HEK293 (cell line): ENCODE measurements at regions not wholly inside any gene's neighbourhood (a gene's known extent, or its start where the extent isn't known, plus 50 kb on each side); places are given as distances from the start of the nearest gene placed in this dataset.

ENCODE experiments used
- CTCF ChIA-PET: fragments of 350-600 bp; formaldehyde crosslinking; extraction: SDS; loops from one replicate; lab custom pipeline; 2021; ENCODE audit warnings: antibody characterized with exemption; lab: Yijun Ruan, JAX
- POLR2A ChIA-PET: fragments of 300-600 bp; formaldehyde crosslinking; extraction: SDS; loops from one replicate; lab custom pipeline; 2020; ENCODE audit warnings: antibody characterized with exemption, inconsistent platforms; lab: Yijun Ruan, JAX
- H3K27ac ChIP-seq: fragments of 200-500 bp; sonication (Bioruptor generic); 2 replicates; pipeline ENCODE4 v1.5.1; 2014; ENCODE audit warnings: low read depth, low read length, control low read depth, inconsistent platforms; ENCODE audit errors: extremely low read depth
- H3K36me3 ChIP-seq, 2 experiments: fragments of 200-500 bp in 1 of 2; sonication (Bioruptor generic) in 1 of 2; 1 replicate in 1 of 2; 2 replicates in 1 of 2; pipeline ENCODE4 v1.5.1; 2014 to 2017; ENCODE audit warnings: inconsistent platforms in 2 of 2, low read length in 2 of 2; ENCODE audit not compliant: control insufficient read depth in 2 of 2, insufficient read depth in 1 of 2
- H3K4me1 ChIP-seq: fragments of 200-500 bp; sonication (Bioruptor generic); 2 replicates; pipeline ENCODE4 v1.5.1; 2014; ENCODE audit warnings: mild to moderate bottlenecking, low read length, inconsistent platforms; ENCODE audit not compliant: control insufficient read depth, insufficient read depth
- H3K4me3 ChIP-seq: 2 replicates; pipeline ENCODE4 v1.5.1; 2011; ENCODE audit warnings: low read depth, mild to moderate bottlenecking, control low read depth, low read length, moderate library complexity
- H3K9me3 ChIP-seq: fragments of 200-500 bp; sonication (Bioruptor generic); 2 replicates; pipeline ENCODE4 v1.5.1; 2014; ENCODE audit warnings: low read depth, low read length, inconsistent platforms; ENCODE audit not compliant: control insufficient read depth, insufficient read depth
- ATF2 ChIP-seq: fragments of 450-650 bp; formaldehyde crosslinking; IDR thresholded peaks from 2 replicates; pipeline ENCODE4 v1.5.1; 2016; ENCODE audit warnings: missing biosample characterization, missing genetic modification characterization, low read depth
- GLI2 ChIP-seq: fragments of 450-650 bp; formaldehyde crosslinking; IDR thresholded peaks from 2 replicates; pipeline ENCODE4; 2017; ENCODE audit warnings: missing biosample characterization, missing genetic modification characterization, low read depth, borderline replicate concordance
- KLF16 ChIP-seq: fragments of 450-650 bp; formaldehyde crosslinking; IDR thresholded peaks from 2 replicates; pipeline ENCODE4 v1.5.1; 2017; ENCODE audit warnings: missing biosample characterization, missing genetic modification characterization
- PRDM4 ChIP-seq: fragments of 450-650 bp; formaldehyde crosslinking; IDR thresholded peaks from 2 replicates; pipeline ENCODE4 v1.5.1; 2017; ENCODE audit warnings: missing biosample characterization, missing genetic modification characterization
- YY1 ChIP-seq: fragments of 450-650 bp; formaldehyde crosslinking; IDR thresholded peaks from 2 replicates; pipeline ENCODE4 v1.5.1; 2018; ENCODE audit warnings: missing biosample characterization, missing genetic modification characterization
- YY2 ChIP-seq: fragments of 450-650 bp; formaldehyde crosslinking; IDR thresholded peaks from 2 replicates; pipeline ENCODE4 v1.5.1; 2016; ENCODE audit warnings: missing biosample characterization, missing genetic modification characterization
- ZBTB1 ChIP-seq: fragments of 450-650 bp; formaldehyde crosslinking; IDR thresholded peaks from 2 replicates; pipeline ENCODE4 v1.5.1; 2016; ENCODE audit warnings: missing biosample characterization, missing genetic modification characterization
- ZFP37 ChIP-seq: fragments of 450-650 bp; formaldehyde crosslinking; IDR thresholded peaks from 2 replicates; pipeline ENCODE4 v1.5.1; 2016; ENCODE audit warnings: missing biosample characterization, missing genetic modification characterization
- ZNF132 ChIP-seq: fragments of 450-650 bp; formaldehyde crosslinking; IDR thresholded peaks from 2 replicates; pipeline ENCODE4 v1.5.1; 2017; ENCODE audit warnings: missing biosample characterization, missing genetic modification characterization, borderline replicate concordance
- ZNF221 ChIP-seq: fragments of 450-650 bp; formaldehyde crosslinking; IDR thresholded peaks from 2 replicates; pipeline ENCODE4 v1.5.1; 2017; ENCODE audit warnings: missing biosample characterization, missing genetic modification characterization, borderline replicate concordance
- ZNF354C ChIP-seq: fragments of 450-650 bp; formaldehyde crosslinking; IDR thresholded peaks from 2 replicates; pipeline ENCODE4 v1.5.1; 2016; ENCODE audit warnings: missing biosample characterization, missing genetic modification characterization, low read depth, borderline replicate concordance
- ZNF37A ChIP-seq: fragments of 450-650 bp; IDR thresholded peaks from 2 replicates; pipeline ENCODE4 v1.5.1; 2018; ENCODE audit warnings: missing biosample characterization, missing genetic modification characterization
- ZNF394 ChIP-seq: fragments of 450-650 bp; formaldehyde crosslinking; IDR thresholded peaks from 2 replicates; pipeline ENCODE4 v1.5.1; 2016; ENCODE audit warnings: missing biosample characterization, missing genetic modification characterization, mild to moderate bottlenecking, moderate library complexity, borderline replicate concordance
- ZNF510 ChIP-seq: fragments of 450-650 bp; formaldehyde crosslinking; IDR thresholded peaks from 2 replicates; pipeline ENCODE4 v1.5.1; 2018; ENCODE audit warnings: mild to moderate bottlenecking, missing genetic modification characterization, missing biosample characterization; ENCODE audit not compliant: insufficient replicate concordance
- ZNF544 ChIP-seq: fragments of 450-650 bp; formaldehyde crosslinking; IDR thresholded peaks from 2 replicates; pipeline ENCODE4 v1.5.0; 2017; ENCODE audit warnings: missing biosample characterization, missing genetic modification characterization
- ZNF555 ChIP-seq: fragments of 450-650 bp; formaldehyde crosslinking; conservative IDR thresholded peaks from 2 replicates; pipeline ENCODE4 v1.5.1; 2017; ENCODE audit warnings: missing biosample characterization, mild to moderate bottlenecking, missing genetic modification characterization, inconsistent platforms
- ZNF560 ChIP-seq: fragments of 450-650 bp; formaldehyde crosslinking; IDR thresholded peaks from 2 replicates; pipeline ENCODE4 v1.5.1; 2017; ENCODE audit warnings: missing biosample characterization, missing genetic modification characterization, borderline replicate concordance
- ZNF585B ChIP-seq: fragments of 450-650 bp; formaldehyde crosslinking; IDR thresholded peaks from 2 replicates; pipeline ENCODE4 v1.5.1; 2016; ENCODE audit warnings: missing biosample characterization, missing genetic modification characterization
- ZNF623 ChIP-seq: fragments of 450-650 bp; formaldehyde crosslinking; IDR thresholded peaks from 2 replicates; pipeline ENCODE4 v1.5.1; 2016; ENCODE audit warnings: missing biosample characterization, missing genetic modification characterization
- ZNF707 ChIP-seq: fragments of 450-650 bp; formaldehyde crosslinking; IDR thresholded peaks from 2 replicates; pipeline ENCODE4 v1.5.1; 2016; ENCODE audit warnings: missing biosample characterization, missing genetic modification characterization
- ZNF776 ChIP-seq: fragments of 450-650 bp; formaldehyde crosslinking; IDR thresholded peaks from 2 replicates; pipeline ENCODE4 v1.5.0; 2017; ENCODE audit warnings: missing biosample characterization, missing genetic modification characterization, borderline replicate concordance
- ZSCAN16 ChIP-seq: fragments of 450-650 bp; formaldehyde crosslinking; IDR thresholded peaks from 2 replicates; pipeline ENCODE4 v1.5.1; 2016; ENCODE audit warnings: missing biosample characterization, missing genetic modification characterization
- ZSCAN4 ChIP-seq: fragments of 450-650 bp; formaldehyde crosslinking; IDR thresholded peaks from 2 replicates; pipeline ENCODE4 v1.5.1; 2017; ENCODE audit warnings: missing biosample characterization, missing genetic modification characterization
- TF ChIP-seq, protein P1 (sequence below): fragments of 450-650 bp; IDR thresholded peaks from 2 replicates; pipeline ENCODE4 v1.5.1; 2018; ENCODE audit warnings: missing biosample characterization, missing genetic modification characterization

DNA sequence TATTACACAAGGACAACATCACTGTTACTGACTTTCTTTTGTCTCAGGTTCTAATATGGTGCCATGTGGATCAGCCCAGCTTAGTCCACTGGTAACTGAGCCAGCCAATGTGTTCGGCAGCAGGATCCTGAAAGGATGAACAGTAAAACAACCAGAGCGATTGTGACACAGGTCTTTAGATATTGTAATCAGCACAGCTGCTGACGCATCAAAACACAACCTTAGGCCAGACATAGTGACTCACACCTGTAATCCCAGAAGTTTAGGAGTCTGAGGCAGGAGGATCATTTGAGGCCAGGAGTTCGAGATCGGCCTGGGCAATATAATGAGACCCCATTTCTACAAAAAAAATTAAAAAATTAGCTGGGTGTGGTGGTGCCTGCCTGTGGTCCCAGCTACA lies 183.4 kb upstream of the CDH20 start (continued):
- TF ChIP-seq YY1 (tag by site-specific recombination) (no peak), KLF16 (tag by site-specific recombination) (no peak), GLI2 (no peak), ZNF37A (no peak), ZNF221 (tag by site-specific recombination) (no peak), ZBTB1 (tag by site-specific recombination) (no peak)

DNA sequence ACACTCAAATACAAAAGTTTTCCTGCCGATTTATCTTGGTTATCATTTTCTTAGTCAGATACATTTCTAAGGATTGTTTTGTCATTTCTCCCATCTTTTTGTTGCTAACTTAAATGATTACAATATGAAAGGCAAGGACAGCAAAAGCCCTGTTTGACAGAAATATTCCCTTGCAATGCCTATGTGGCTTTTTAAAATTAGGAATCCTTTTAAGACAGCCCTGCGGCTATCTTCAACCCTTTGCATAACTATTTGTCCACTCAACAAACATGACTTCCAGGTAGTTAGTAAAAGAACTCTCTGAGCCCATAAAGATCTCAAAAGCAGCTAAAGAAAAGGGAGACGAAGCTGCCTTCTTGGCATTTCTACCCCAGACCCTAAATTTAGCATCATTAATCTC lies 179.7 kb upstream of the CDH20 start:
- no peaks in the 10 kb centered on the region for H3K9me3 ChIP-seq
- no peak overlapping the region for H3K4me3 ChIP-seq
- H3K27ac ChIP-seq, result no peak overlapping the region
- H3K4me1 ChIP-seq, result no peaks in the 10 kb centered on the region
- CTCF ChIA-PET, result no interaction called here
- POLR2A ChIA-PET, result no interaction called here
- no peak for TF ChIP-seq ZNF776
- TF ChIP-seq ZSCAN16, result no peak
- H3K36me3 ChIP-seq, result no peaks in the 10 kb centered on the region

GRCh38 chr18:61154866-61155265 lies 178.4 kb upstream of the CDH20 start:
- Histone ChIP-seq H3K36me3 (no peaks in the 10 kb centered on the region), H3K27ac (no peak overlapping the region), H3K4me3 (no peak overlapping the region), H3K4me1 (no peaks in the 10 kb centered on the region), H3K9me3 (no peaks in the 10 kb centered on the region)
- ChIA-PET POLR2A (no interaction called here), CTCF (interaction anchor here (0.8 to 1.0 kb wide), 2 partner anchors 37 to 131 kb away, joined by 3 to 4 read pairs; no protein-coding TSS in a partner anchor)
- TF ChIP-seq ZNF585B (tag by site-specific recombination), result no peak
- no peak for TF ChIP-seq ZFP37
- no peak for TF ChIP-seq YY2
- TF ChIP-seq ZNF544 (tag by site-specific recombination), result no peak
- no peak for TF ChIP-seq ZNF37A
- TF ChIP-seq ZNF555 (tag by site-specific recombination), result no peak

GRCh38 chr18:61155586-61155985 lies 177.6 kb upstream of the CDH20 start:
- Histone ChIP-seq H3K27ac (no peak overlapping the region), H3K9me3 (no peaks in the 10 kb centered on the region), H3K4me1 (no peaks in the 10 kb centered on the region), H3K4me3 (no peak overlapping the region), H3K36me3 (no peaks in the 10 kb centered on the region)
- POLR2A ChIA-PET, result no interaction called here
- CTCF ChIA-PET, result interaction anchor here (0.5 to 1.0 kb wide), 3 partner anchors 19 to 130 kb away, joined by 3 to 4 read pairs (median 3); no protein-coding TSS in a partner anchor
- TF ChIP-seq ZNF354C (tag by site-specific recombination) (no peak), ZSCAN4 (tag by site-specific recombination) (no peak), ATF2 (tag by site-specific recombination) (no peak), ZNF394 (no peak), ZNF560 (no peak), ZNF707 (tag by site-specific recombination) (no peak), ZNF623 (tag by site-specific recombination) (no peak), ZNF510 (no peak), ZNF132 (tag by site-specific recombination) (no peak), PRDM4 (tag by site-specific recombination) (no peak)
- TF ChIP-seq, protein P1, sequence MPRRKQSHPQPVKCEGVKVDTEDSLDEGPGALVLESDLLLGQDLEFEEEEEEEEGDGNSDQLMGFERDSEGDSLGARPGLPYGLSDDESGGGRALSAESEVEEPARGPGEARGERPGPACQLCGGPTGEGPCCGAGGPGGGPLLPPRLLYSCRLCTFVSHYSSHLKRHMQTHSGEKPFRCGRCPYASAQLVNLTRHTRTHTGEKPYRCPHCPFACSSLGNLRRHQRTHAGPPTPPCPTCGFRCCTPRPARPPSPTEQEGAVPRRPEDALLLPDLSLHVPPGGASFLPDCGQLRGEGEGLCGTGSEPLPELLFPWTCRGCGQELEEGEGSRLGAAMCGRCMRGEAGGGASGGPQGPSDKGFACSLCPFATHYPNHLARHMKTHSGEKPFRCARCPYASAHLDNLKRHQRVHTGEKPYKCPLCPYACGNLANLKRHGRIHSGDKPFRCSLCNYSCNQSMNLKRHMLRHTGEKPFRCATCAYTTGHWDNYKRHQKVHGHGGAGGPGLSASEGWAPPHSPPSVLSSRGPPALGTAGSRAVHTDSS (tag by site-specific recombination), result no peak
